Left lung (tissue), 4 donors: ENCODE measurements at regions not wholly inside any gene's neighbourhood (a gene's known extent, or its start where the extent isn't known, plus 50 kb on each side); places are given as distances from the start of the nearest gene placed in this dataset.

ENCODE experiments used
- ATAC-seq: fragments of 200-7000 bp; cut with Tn5 transposase; one replicate; pipeline ENCODE4 v1.9.1; 2020; ENCODE audit warnings: moderate library complexity
- DNase-seq, 4 donors: peaks; one replicate each; pipeline ENCODE4 v3.0.0-alpha.2; 2013 to 2020
- H3K27ac ChIP-seq, 2 donors: fragments of 200-600 bp; sonication (generic) in 1 of 2; one replicate each; pipeline versions ENCODE4 v1.5.0 to v1.8.0; 2020 to 2021
- H3K27me3 ChIP-seq, 2 donors: fragments of 200-600 bp; sonication (generic) in 1 of 2; one replicate each; pipeline versions ENCODE4 v1.5.0 to v1.8.0; 2020 to 2021
- H3K36me3 ChIP-seq, 2 donors: fragments of 200-600 bp; sonication (generic) in 1 of 2; one replicate each; pipeline versions ENCODE4 v1.5.0 to v1.8.0; 2020 to 2021
- H3K4me1 ChIP-seq, 2 donors: fragments of 200-600 bp; one replicate each; pipeline ENCODE4 v1.8.0; 2021
- H3K4me3 ChIP-seq, 2 donors: fragments of 200-600 bp; sonication (generic) in 1 of 2; one replicate each; pipeline versions ENCODE4 v1.5.0 to v1.8.0; 2020 to 2021; ENCODE audit warnings: mild to moderate bottlenecking in 1 of 2
- H3K9me3 ChIP-seq, 2 donors: fragments of 200-600 bp; sonication (generic) in 1 of 2; one replicate each; pipeline versions ENCODE4 v1.5.0 to v1.8.0; 2020 to 2021
- intact Hi-C, 2 donors: fragments of 100-400 bp; cut with DNase I; formaldehyde crosslinking; loops; one replicate each; pipeline versions ENCODE4 v1.11.2 to v1.14.2; 2022
- TF ChIP-seq, protein P1 (sequence below), 2 donors: fragments of 200-600 bp; sonication (generic) in 1 of 2; IDR thresholded peaks; one replicate each; pipeline versions ENCODE4 v1.5.0 to v1.8.0; 2021; ENCODE audit warnings: antibody characterized with exemption in 2 of 2
- donor health status: DM: no; HTN: yes; CAD: no.
- donor health status: DM: no; HTN: no; CAD: no.

DNA sequence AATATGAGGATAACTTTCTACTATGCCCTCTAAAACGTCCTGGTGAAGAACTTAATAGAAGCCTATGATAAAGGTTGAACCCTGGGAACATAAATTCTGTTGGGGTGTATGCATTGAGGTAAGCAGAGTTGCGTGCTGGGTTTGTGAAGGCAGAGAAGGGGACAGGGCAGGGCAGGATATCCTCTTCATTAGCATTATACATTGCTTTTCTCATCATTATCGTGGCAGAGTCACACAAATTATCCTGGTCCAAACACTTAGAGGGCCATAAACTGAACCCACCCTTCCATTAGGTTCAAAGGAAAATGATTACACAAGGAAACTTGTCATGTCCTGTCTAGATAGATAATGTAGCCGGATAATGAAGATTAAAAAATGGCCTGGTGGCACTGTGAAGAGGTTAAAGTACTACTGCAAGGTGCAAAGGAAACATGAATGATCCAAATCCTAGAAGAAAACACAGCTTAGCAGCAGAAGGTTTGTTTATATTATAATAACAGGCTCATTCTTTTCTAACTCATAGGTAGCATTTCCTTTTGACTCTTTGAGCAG, 189.1 kb downstream of the SPCS3 start:
- H3K4me1 ChIP-seq = no peaks in the 10 kb centered on the region
- intact Hi-C loops = no loop called here
- TF ChIP-seq, protein P1, sequence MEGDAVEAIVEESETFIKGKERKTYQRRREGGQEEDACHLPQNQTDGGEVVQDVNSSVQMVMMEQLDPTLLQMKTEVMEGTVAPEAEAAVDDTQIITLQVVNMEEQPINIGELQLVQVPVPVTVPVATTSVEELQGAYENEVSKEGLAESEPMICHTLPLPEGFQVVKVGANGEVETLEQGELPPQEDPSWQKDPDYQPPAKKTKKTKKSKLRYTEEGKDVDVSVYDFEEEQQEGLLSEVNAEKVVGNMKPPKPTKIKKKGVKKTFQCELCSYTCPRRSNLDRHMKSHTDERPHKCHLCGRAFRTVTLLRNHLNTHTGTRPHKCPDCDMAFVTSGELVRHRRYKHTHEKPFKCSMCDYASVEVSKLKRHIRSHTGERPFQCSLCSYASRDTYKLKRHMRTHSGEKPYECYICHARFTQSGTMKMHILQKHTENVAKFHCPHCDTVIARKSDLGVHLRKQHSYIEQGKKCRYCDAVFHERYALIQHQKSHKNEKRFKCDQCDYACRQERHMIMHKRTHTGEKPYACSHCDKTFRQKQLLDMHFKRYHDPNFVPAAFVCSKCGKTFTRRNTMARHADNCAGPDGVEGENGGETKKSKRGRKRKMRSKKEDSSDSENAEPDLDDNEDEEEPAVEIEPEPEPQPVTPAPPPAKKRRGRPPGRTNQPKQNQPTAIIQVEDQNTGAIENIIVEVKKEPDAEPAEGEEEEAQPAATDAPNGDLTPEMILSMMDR (IDR thresholded peaks at IDR 0.05) = no peak
- no peak for ATAC-seq
- H3K4me3 ChIP-seq = no peak overlapping the region
- H3K27me3 ChIP-seq = no peaks in the 10 kb centered on the region
- no peak overlapping the region for H3K27ac ChIP-seq
- no peaks in the 10 kb centered on the region for H3K36me3 ChIP-seq
- H3K9me3 ChIP-seq = peaks cover 0 to 2% of the 10 kb centered on the region in 2 donors
- DNase-seq = no peak

DNA sequence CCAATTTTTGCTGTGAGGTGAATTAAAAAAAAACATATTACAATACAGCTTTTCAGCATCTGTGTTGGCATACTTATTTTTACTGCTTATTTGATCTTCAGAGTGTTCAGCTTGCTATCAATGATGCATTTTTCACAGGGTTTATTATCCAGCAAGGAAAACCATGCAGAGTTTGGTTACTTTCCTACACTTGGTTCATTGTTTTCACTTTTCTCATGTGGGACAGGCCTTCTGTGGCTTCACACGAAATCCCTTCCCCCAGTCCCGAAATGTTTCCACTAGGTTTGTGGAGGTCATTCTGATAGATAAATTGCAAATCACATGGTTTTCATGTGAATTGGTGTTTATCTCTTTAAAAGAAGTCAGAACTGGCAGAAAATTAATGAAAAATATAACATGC, 205.8 kb downstream of the SPCS3 start:
- ATAC-seq (no peak), DNase-seq (no peak)
- intact Hi-C loops = no loop called here
- H3K27me3 ChIP-seq = no peaks in the 10 kb centered on the region
- TF ChIP-seq, protein P1 (IDR thresholded peaks at IDR 0.05) = no peak
- H3K9me3 ChIP-seq = no peaks in the 10 kb centered on the region
- H3K27ac ChIP-seq = no peak overlapping the region
- H3K4me3 ChIP-seq = no peak overlapping the region
- H3K36me3 ChIP-seq = no peaks in the 10 kb centered on the region
- H3K4me1 ChIP-seq = no peaks in the 10 kb centered on the region

DNA sequence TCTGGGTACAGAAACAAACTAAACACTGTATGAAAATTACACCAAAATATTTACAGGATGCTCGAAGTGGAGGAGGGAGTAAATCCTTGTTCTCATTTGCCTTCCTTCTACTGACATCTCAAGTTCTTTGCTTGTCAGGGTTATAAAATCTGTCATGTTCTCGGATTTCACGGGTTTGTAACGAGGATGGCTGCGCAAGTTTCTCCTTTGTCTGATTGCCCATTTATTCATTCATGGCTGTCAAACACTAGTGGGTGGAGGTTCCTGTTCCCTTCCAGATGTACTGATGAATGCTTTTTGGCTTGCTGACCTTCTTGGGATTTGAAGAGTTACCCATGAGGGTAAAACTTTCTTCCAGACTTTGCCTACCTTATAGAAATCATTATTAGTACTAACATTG, 206.9 kb downstream of the SPCS3 start:
- Histone ChIP-seq H3K4me3 (no peak overlapping the region), H3K9me3 (no peaks in the 10 kb centered on the region), H3K27me3 (no peaks in the 10 kb centered on the region), H3K27ac (no peak overlapping the region), H3K36me3 (no peaks in the 10 kb centered on the region), H3K4me1 (no peaks in the 10 kb centered on the region)
- ATAC-seq = no peak
- TF ChIP-seq, protein P1 (IDR thresholded peaks at IDR 0.05) = no peak
- DNase-seq = no peak
- intact Hi-C loops = no loop called here

GRCh38 chr4:176529574-176529973, 209.8 kb downstream of the SPCS3 start:
- H3K27ac ChIP-seq = no peak overlapping the region
- H3K4me3 ChIP-seq = no peak overlapping the region
- no peaks in the 10 kb centered on the region for H3K4me1 ChIP-seq
- no peaks in the 10 kb centered on the region for H3K36me3 ChIP-seq
- no peaks in the 10 kb centered on the region for H3K9me3 ChIP-seq
- TF ChIP-seq, protein P1 (IDR thresholded peaks at IDR 0.05) = no peak
- intact Hi-C loops = no loop called here
- H3K27me3 ChIP-seq = no peaks in the 10 kb centered on the region
- ATAC-seq (no peak), DNase-seq (no peak)

DNA sequence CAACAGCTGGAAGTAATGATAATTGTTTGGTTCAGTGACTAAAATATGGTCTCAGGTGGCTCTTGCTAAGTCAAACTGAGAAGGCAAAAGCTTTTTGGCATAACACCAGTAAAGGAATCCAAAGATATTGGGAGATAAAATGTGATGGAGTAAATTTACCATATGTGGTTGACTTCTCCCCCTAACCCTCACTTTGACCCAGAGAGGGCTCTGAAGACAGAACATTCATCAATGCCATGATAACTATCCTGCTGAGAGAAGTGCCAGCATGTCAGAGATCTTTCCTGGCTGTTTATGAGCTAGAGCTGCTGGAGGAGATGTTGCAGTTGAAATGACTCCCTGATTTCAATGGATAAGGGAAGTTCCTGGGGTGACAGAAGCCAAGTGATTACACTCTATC, 213.4 kb downstream of the SPCS3 start:
- Histone ChIP-seq H3K27ac (no peak overlapping the region), H3K27me3 (no peaks in the 10 kb centered on the region), H3K9me3 (no peaks in the 10 kb centered on the region), H3K4me1 (no peaks in the 10 kb centered on the region), H3K36me3 (no peaks in the 10 kb centered on the region), H3K4me3 (no peak overlapping the region)
- no peak for DNase-seq
- TF ChIP-seq, protein P1 (IDR thresholded peaks at IDR 0.05) = no peak
- no peak for ATAC-seq
- intact Hi-C loops = no loop called here
